Gastrocnemius medialis (tissue), 4 donors: ENCODE measurements at regions not wholly inside any gene's neighbourhood (a gene's known extent, or its start where the extent isn't known, plus 50 kb on each side); places are given as distances from the start of the nearest gene placed in this dataset.

Experiments
- CTCF ChIP-seq, 5 experiments: fragments of 450-650 bp in 3 of 5; fragments of 200-600 bp in 2 of 5; sonication (generic) in 2 of 5; IDR thresholded peaks in 4 of 5; conservative IDR thresholded peaks in 1 of 5; 1 replicate in 4 of 5; 2 replicates in 1 of 5; pipeline ENCODE4 v1.5.1; 2016 to 2019; ENCODE audit warnings: antibody characterized with exemption in 5 of 5, mild to moderate bottlenecking in 3 of 5, moderate library complexity in 3 of 5
- POLR2A ChIP-seq, 2 donors: fragments of 450-650 bp; IDR thresholded peaks; one replicate each; pipeline ENCODE4 v1.6.1; 2017; ENCODE audit warnings: antibody characterized with exemption in 2 of 2, mild to moderate bottlenecking in 2 of 2, moderate library complexity in 2 of 2

GRCh38 chr5:116814626-116815385 is 240.2 kb upstream of the SEMA6A start:
- no peak for TF ChIP-seq POLR2A (IDR thresholded peaks at IDR 0.05)
- TF ChIP-seq CTCF (IDR thresholded peaks at IDR 0.05 in 4 of 5, conservative IDR thresholded peaks at IDR 0.05 in 1 of 5): no peak
